Ovary (tissue), 7 donors: ENCODE measurements at regions not wholly inside any gene's neighbourhood (a gene's known extent, or its start where the extent isn't known, plus 50 kb on each side); places are given as distances from the start of the nearest gene placed in this dataset.

Experiments
- DNase-seq, 5 donors: peaks; one replicate each; pipeline ENCODE4 v3.0.0-alpha.2; 2019 to 2020
- H3K27ac ChIP-seq, 2 donors: fragments of 200-600 bp; one replicate each; pipeline versions ENCODE4 v1.5.1 to v1.8.0; 2019 to 2022
- H3K27me3 ChIP-seq: fragments of 200-600 bp; one replicate; pipeline ENCODE4 v1.8.0; 2022
- H3K36me3 ChIP-seq: fragments of 200-600 bp; sonication (generic); one replicate; pipeline ENCODE4 v1.5.1; 2019
- H3K4me1 ChIP-seq: one replicate; pipeline ENCODE4 v1.8.1; 2013; ENCODE audit warnings: mild to moderate bottlenecking, moderate library complexity; ENCODE audit not compliant: insufficient read depth
- H3K4me3 ChIP-seq: fragments of 200-600 bp; sonication (generic); one replicate; pipeline ENCODE4 v1.5.1; 2017
- H3K9me3 ChIP-seq, 2 donors: fragments of 200-600 bp in 1 of 2; sonication (generic) in 1 of 2; one replicate each; pipeline versions ENCODE4 v1.5.1 to v1.8.1; 2013 to 2019; ENCODE audit warnings: mild to moderate bottlenecking in 1 of 2, moderate library complexity in 1 of 2
- CTCF ChIP-seq, 3 donors: fragments of 450-650 bp in 2 of 3; fragments of 200-600 bp in 1 of 3; IDR thresholded peaks; one replicate each; pipeline versions ENCODE4 v1.5.1 to v1.8.0; 2016 to 2022; ENCODE audit warnings: antibody characterized with exemption in 3 of 3, mild to moderate bottlenecking in 1 of 3
- EP300 ChIP-seq: sonication (generic); formaldehyde crosslinking; IDR thresholded peaks from one replicate; pipeline ENCODE4 v1.6.1; 2017; ENCODE audit warnings: antibody characterized with exemption
- POLR2A ChIP-seq: fragments of 450-650 bp; IDR thresholded peaks from one replicate; pipeline ENCODE4 v1.6.1; 2017; ENCODE audit warnings: antibody characterized with exemption, mild to moderate bottlenecking, moderate library complexity
- WGBS, 3 donors: extraction: QIAGEN DNeasy Blood & Tissue Kit in 1 of 3; methylation state at CpG; one replicate each; pipeline versions ENCODE4 v1.1.5 to v1.1.7; 2013 to 2017; 5-methylcytosine and 5-hydroxymethylcytosine counted together
- intact Hi-C, 4 donors: fragments of 100-400 bp; cut with DNase I; formaldehyde crosslinking; loops; one replicate each; pipeline versions ENCODE4 v1.11.0 to v1.15.1; 2022 to 2023
- donor health status: DM: no; HTN: no; CAD: no; lungs with moderate emphysema.
- donor health status: DM: no; HTN: no; CAD: no.
- donor health status: Bipolar disorder and iron deficiency.
- donor health status: DM: no; HTN: no; CAD: no.
- donor health status: DM: yes; HTN: yes; CAD: no.

- Histone ChIP-seq H3K27me3 (no peaks in the 10 kb centered on the region), H3K4me1 (no peaks in the 10 kb centered on the region), H3K27ac (no peak overlapping the region), H3K36me3 (no peaks in the 10 kb centered on the region), H3K9me3 (no peaks in the 10 kb centered on the region), H3K4me3 (no peak overlapping the region)
- intact Hi-C loops = no loop called here
- TF ChIP-seq CTCF (IDR thresholded peaks at IDR 0.05) (no peak), EP300 (no peak)
- no peak for DNase-seq
- WGBS, 3 donors = 81 to 88% (median 84%) methylated on average over 3 of the region's 3 CpGs
Measured at GRCh38 chr1:34694383-34694782, 60.5 kb upstream of the GJB5 start.

- intact Hi-C loops = no loop called here
- 80 to 87% (median 86%) methylated on average over 7 of the region's 7 CpGs for WGBS, 3 donors
- no peaks in the 10 kb centered on the region for H3K36me3 ChIP-seq
Measured at GRCh38 chr1:34695580-34695979, 59.3 kb upstream of the GJB5 start.

GRCh38 chr1:34696230-34696629, 58.6 kb upstream of the GJB5 start:
- no peak for TF ChIP-seq CTCF (IDR thresholded peaks at IDR 0.05)
- TF ChIP-seq POLR2A = no peak
- TF ChIP-seq EP300 = no peak
- 42 to 78% (median 50%) methylated on average over 2 of the region's 2 CpGs for WGBS, 3 donors
- intact Hi-C loops = no loop called here
- DNase-seq = no peak
- Histone ChIP-seq H3K27ac (no peak overlapping the region), H3K36me3 (no peaks in the 10 kb centered on the region), H3K4me1 (no peaks in the 10 kb centered on the region), H3K9me3 (no peaks in the 10 kb centered on the region), H3K4me3 (no peak overlapping the region), H3K27me3 (no peaks in the 10 kb centered on the region)

More at GRCh38 chr1:34695580-34695979, 59.3 kb upstream of the GJB5 start:
- no peak for DNase-seq
- Histone ChIP-seq H3K27ac (no peak overlapping the region), H3K4me1 (no peaks in the 10 kb centered on the region), H3K4me3 (no peak overlapping the region), H3K27me3 (no peaks in the 10 kb centered on the region), H3K9me3 (no peaks in the 10 kb centered on the region)
- TF ChIP-seq POLR2A = no peak
- TF ChIP-seq CTCF (IDR thresholded peaks at IDR 0.05) = no peak
- no peak for TF ChIP-seq EP300

GRCh38 chr1:34696981-34697380, 57.9 kb upstream of the GJB5 start:
- H3K27me3 ChIP-seq = no peaks in the 10 kb centered on the region
- DNase-seq = no peak

More at GRCh38 chr1:34696981-34697380, 57.9 kb upstream of the GJB5 start:
- WGBS, 3 donors = 28 to 39% (median 36%) methylated on average over 5 of the region's 5 CpGs
- Histone ChIP-seq H3K27ac (no peak overlapping the region), H3K36me3 (no peaks in the 10 kb centered on the region), H3K4me3 (no peak overlapping the region), H3K4me1 (no peaks in the 10 kb centered on the region), H3K9me3 (no peaks in the 10 kb centered on the region)
- intact Hi-C loops = no loop called here
- TF ChIP-seq CTCF (IDR thresholded peaks at IDR 0.05) (no peak), EP300 (no peak), POLR2A (no peak)
